Fibroblast of villous mesenchyme (primary cell): ENCODE measurements at regions not wholly inside any gene's neighbourhood (a gene's known extent, or its start where the extent isn't known, plus 50 kb on each side); places are given as distances from the start of the nearest gene placed in this dataset.
A peak's percentile ranks its signal among the peaks of the same experiment; 100 is the strongest.

Experiments
- DNase-seq: peaks from one replicate; pipeline ENCODE4 v3.0.0-alpha.2; 2010; ENCODE audit warnings: low read depth
- H3K4me3 ChIP-seq: 2 replicates; pipeline ENCODE4 v1.5.1; 2011; ENCODE audit warnings: low read depth, mild to moderate bottlenecking, low read length
- CTCF ChIP-seq: IDR thresholded peaks from 2 replicates; pipeline ENCODE4 v1.5.1; 2012; ENCODE audit warnings: low read depth, mild to moderate bottlenecking, low read length; ENCODE audit not compliant: insufficient read depth

- H3K4me3 ChIP-seq: no peak overlapping the region
- no peak for DNase-seq
- no peak for TF ChIP-seq CTCF
Observed at GRCh38 chr2:228697456-228697855, 516.0 kb upstream of the SPHKAP start.

GRCh38 chr2:228690681-228691080, 509.2 kb upstream of the SPHKAP start:
- no peak overlapping the region for H3K4me3 ChIP-seq
- no peak for DNase-seq
- TF ChIP-seq CTCF: no peak

GRCh38 chr2:228689053-228689452, 507.6 kb upstream of the SPHKAP start:
- no peak overlapping the region for H3K4me3 ChIP-seq
- peak; percentile 39 for DNase-seq
- TF ChIP-seq CTCF: peak; percentile 54

- DNase-seq: peak; percentile 92
- TF ChIP-seq CTCF: no peak
- H3K4me3 ChIP-seq: no peak overlapping the region
Observed at GRCh38 chr2:228688007-228688645, 506.6 kb upstream of the SPHKAP start.

GRCh38 chr2:228681979-228682378, 500.5 kb upstream of the SPHKAP start:
- TF ChIP-seq CTCF: no peak
- no peak overlapping the region for H3K4me3 ChIP-seq
- DNase-seq: no peak

- no peak overlapping the region for H3K4me3 ChIP-seq
- DNase-seq: peak; percentile 75
- TF ChIP-seq CTCF: peak; percentile 66
Observed at GRCh38 chr2:228681426-228681825, 499.9 kb upstream of the SPHKAP start.

- no peak for TF ChIP-seq CTCF
- no peak overlapping the region for H3K4me3 ChIP-seq
- no peak for DNase-seq
Observed at GRCh38 chr2:228678110-228678509, 496.6 kb upstream of the SPHKAP start.
